HEK293T (cell line): ENCODE measurements at regions not wholly inside any gene's neighbourhood (a gene's known extent, or its start where the extent isn't known, plus 50 kb on each side); places are given as distances from the start of the nearest gene placed in this dataset.

ENCODE experiments used
- CTCF ChIA-PET: fragments of 350-600 bp; formaldehyde crosslinking; extraction: SDS; loops from one replicate; lab custom pipeline; 2021; ENCODE audit warnings: antibody characterized with exemption, inconsistent platforms; lab: Yijun Ruan, JAX
- POLR2A ChIA-PET: fragments of 350-600 bp; formaldehyde crosslinking; extraction: SDS; loops from one replicate; lab custom pipeline; 2020; ENCODE audit warnings: antibody characterized with exemption, inconsistent platforms; lab: Yijun Ruan, JAX
- DNase-seq: peaks from one replicate; pipeline ENCODE4 v3.0.0; 2012; ENCODE audit warnings: mixed read lengths; ENCODE audit errors: extremely low spot score
- ARNT ChIP-seq: fragments of 450-650 bp; IDR thresholded peaks from 2 replicates; pipeline ENCODE4 v1.6.1; 2017; ENCODE audit warnings: mild to moderate bottlenecking
- BHLHE40 ChIP-seq: fragments of 450-650 bp; IDR thresholded peaks from 2 replicates; pipeline ENCODE4 v1.6.1; 2016; ENCODE audit warnings: mild to moderate bottlenecking, moderate library complexity, borderline replicate concordance
- CTBP1 ChIP-seq: fragments of 450-650 bp; IDR thresholded peaks from 2 replicates; pipeline ENCODE4 v1.6.1; 2016; ENCODE audit warnings: borderline replicate concordance
- ELF4 ChIP-seq: fragments of 450-650 bp; IDR thresholded peaks from 2 replicates; pipeline ENCODE4 v1.6.1; 2017; ENCODE audit warnings: antibody characterized with exemption
- FOXA1 ChIP-seq: fragments of 450-650 bp; IDR thresholded peaks from 2 replicates; pipeline ENCODE4 v1.6.1; 2016; ENCODE audit warnings: mild to moderate bottlenecking
- FOXK2 ChIP-seq: fragments of 450-650 bp; IDR thresholded peaks from 2 replicates; pipeline ENCODE4 v1.6.1; 2016; ENCODE audit warnings: mild to moderate bottlenecking
- FOXM1 ChIP-seq: fragments of 450-650 bp; IDR thresholded peaks from 2 replicates; pipeline ENCODE4 v1.6.1; 2017; ENCODE audit warnings: mild to moderate bottlenecking, borderline replicate concordance
- HDGF ChIP-seq: fragments of 450-650 bp; IDR thresholded peaks from 2 replicates; pipeline ENCODE4 v1.6.1; 2017; ENCODE audit warnings: antibody characterized with exemption, borderline replicate concordance
- L3MBTL2 ChIP-seq: fragments of 450-650 bp; conservative IDR thresholded peaks from 2 replicates; pipeline ENCODE4 v1.6.1; 2016; ENCODE audit warnings: mild to moderate bottlenecking
- LEF1 ChIP-seq: fragments of 450-650 bp; IDR thresholded peaks from 2 replicates; pipeline ENCODE4 v1.6.1; 2017; ENCODE audit warnings: mild to moderate bottlenecking, borderline replicate concordance
- NFRKB ChIP-seq: fragments of 450-650 bp; IDR thresholded peaks from 2 replicates; pipeline ENCODE4 v1.6.1; 2016; ENCODE audit warnings: mild to moderate bottlenecking, moderate library complexity
- SP1 ChIP-seq: fragments of 450-650 bp; IDR thresholded peaks from 2 replicates; pipeline ENCODE4 v1.6.1; 2017
- SUZ12 ChIP-seq: fragments of 450-650 bp; IDR thresholded peaks from 2 replicates; pipeline ENCODE4 v1.6.1; 2016; ENCODE audit warnings: mild to moderate bottlenecking
- TARDBP ChIP-seq: fragments of 450-650 bp; IDR thresholded peaks from 2 replicates; pipeline ENCODE4 v1.6.1; 2016
- ZNF384 ChIP-seq: fragments of 450-650 bp; IDR thresholded peaks from 2 replicates; pipeline ENCODE4 v1.6.1; 2016
- TF ChIP-seq, protein P1 (sequence below): fragments of 450-650 bp; IDR thresholded peaks from 2 replicates; pipeline ENCODE4 v1.6.1; 2016

DNA sequence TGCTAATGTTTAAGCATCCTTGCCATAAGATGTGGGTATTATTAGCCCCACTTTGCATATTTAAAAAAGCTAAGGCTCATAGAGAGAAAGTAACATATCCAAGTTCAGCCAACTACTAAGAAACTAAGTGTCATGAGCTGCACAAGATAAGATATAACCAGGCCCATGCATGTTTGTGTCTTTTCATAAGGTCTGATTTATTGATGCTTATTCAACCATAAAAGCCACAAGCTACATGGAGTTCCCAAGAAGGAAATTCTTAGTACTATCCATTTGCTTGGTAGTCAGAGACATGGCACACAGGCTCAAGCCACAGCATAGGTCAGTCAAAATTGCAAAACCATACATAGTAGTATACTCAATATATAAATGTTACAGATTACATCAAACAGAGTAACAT lies 488.5 kb downstream of the SOX6 start:
- ChIA-PET CTCF (no interaction called here), POLR2A (no interaction called here)
- TF ChIP-seq ZNF384 = no peak
- no peak for TF ChIP-seq CTBP1
- no peak for DNase-seq

- DNase-seq = no peak
- POLR2A ChIA-PET = no interaction called here
- CTCF ChIA-PET = no interaction called here
- TF ChIP-seq LEF1 = no peak
- TF ChIP-seq ARNT = no peak
- TF ChIP-seq, protein P1, sequence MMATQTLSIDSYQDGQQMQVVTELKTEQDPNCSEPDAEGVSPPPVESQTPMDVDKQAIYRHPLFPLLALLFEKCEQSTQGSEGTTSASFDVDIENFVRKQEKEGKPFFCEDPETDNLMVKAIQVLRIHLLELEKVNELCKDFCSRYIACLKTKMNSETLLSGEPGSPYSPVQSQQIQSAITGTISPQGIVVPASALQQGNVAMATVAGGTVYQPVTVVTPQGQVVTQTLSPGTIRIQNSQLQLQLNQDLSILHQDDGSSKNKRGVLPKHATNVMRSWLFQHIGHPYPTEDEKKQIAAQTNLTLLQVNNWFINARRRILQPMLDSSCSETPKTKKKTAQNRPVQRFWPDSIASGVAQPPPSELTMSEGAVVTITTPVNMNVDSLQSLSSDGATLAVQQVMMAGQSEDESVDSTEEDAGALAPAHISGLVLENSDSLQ = no peak
- no peak for TF ChIP-seq L3MBTL2
- TF ChIP-seq FOXM1 = no peak
- TF ChIP-seq SP1 = no peak
- no peak for TF ChIP-seq BHLHE40
- no peak for TF ChIP-seq SUZ12
- TF ChIP-seq TARDBP = no peak
Observed at GRCh38 chr11:15870911-15871310, 485.4 kb downstream of the SOX6 start.

GRCh38 chr11:15871904-15872626 lies 484.3 kb downstream of the SOX6 start:
- ChIA-PET CTCF (interaction anchor here (1.1 kb wide), 1 partner anchor 742 kb away, joined by 3 read pairs; no protein-coding TSS in a partner anchor), POLR2A (no interaction called here)
- no peak for DNase-seq
- no peak for TF ChIP-seq SUZ12
- no peak for TF ChIP-seq HDGF
- TF ChIP-seq ZNF384 = no peak
- TF ChIP-seq LEF1 = no peak
- no peak for TF ChIP-seq ARNT
- TF ChIP-seq NFRKB = no peak
- TF ChIP-seq TARDBP = no peak
- TF ChIP-seq BHLHE40 = no peak
- no peak for TF ChIP-seq FOXM1
- no peak for TF ChIP-seq SP1
- no peak for TF ChIP-seq L3MBTL2
- TF ChIP-seq, protein P1 = no peak
- no peak for TF ChIP-seq FOXK2
- no peak for TF ChIP-seq FOXA1
- no peak for TF ChIP-seq ELF4
- no peak for TF ChIP-seq CTBP1

- CTCF ChIA-PET = interaction anchor here (0.6 kb wide), 1 partner anchor 564 kb away, joined by 3 read pairs; no protein-coding TSS in a partner anchor
- DNase-seq = no peak
- TF ChIP-seq SUZ12 (no peak), HDGF (no peak), CTBP1 (no peak), TARDBP (no peak), ARNT (no peak), NFRKB (no peak)
- POLR2A ChIA-PET = no interaction called here
Observed at GRCh38 chr11:15873501-15873900, 482.8 kb downstream of the SOX6 start.

GRCh38 chr11:15874704-15875103 lies 481.6 kb downstream of the SOX6 start:
- TF ChIP-seq FOXA1 (no peak), FOXM1 (no peak), TARDBP (no peak), ARNT (no peak), ELF4 (no peak), NFRKB (no peak), ZNF384 (no peak), LEF1 (no peak), SP1 (no peak), L3MBTL2 (no peak), BHLHE40 (no peak)
- TF ChIP-seq, protein P1 = no peak
- POLR2A ChIA-PET = no interaction called here
- no peak for DNase-seq
- CTCF ChIA-PET = no interaction called here

DNA sequence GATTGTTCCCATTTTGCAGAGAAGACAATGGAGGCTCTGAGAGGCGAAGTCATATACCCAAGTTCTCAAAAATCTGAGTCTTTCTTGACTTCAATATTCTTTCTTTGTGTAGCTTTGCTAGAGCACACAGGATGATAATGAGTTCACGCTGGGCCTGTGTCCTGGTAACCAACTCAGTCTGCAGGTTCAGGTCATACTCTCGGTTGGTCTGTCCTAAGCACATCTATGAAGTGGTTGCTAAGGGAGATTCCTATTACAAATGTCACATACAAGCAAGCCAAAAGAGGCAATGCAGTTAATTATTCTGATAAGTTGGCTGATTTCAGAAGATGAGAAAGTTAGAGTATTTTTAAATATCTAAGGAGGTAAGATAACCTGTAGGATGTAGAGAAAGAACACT lies 481.0 kb downstream of the SOX6 start:
- POLR2A ChIA-PET = interaction anchor here (0.7 kb wide), 2 partner anchors 14 to 72 kb away, joined by 3 read pairs; no protein-coding TSS in a partner anchor
- CTCF ChIA-PET = no interaction called here
- no peak for TF ChIP-seq HDGF

GRCh38 chr11:15875943-15876342 lies 480.4 kb downstream of the SOX6 start:
- CTCF ChIA-PET = no interaction called here
- DNase-seq = no peak
- TF ChIP-seq TARDBP = no peak
- no peak for TF ChIP-seq SP1
- no peak for TF ChIP-seq SUZ12
- TF ChIP-seq FOXA1 = no peak
- TF ChIP-seq L3MBTL2 = no peak
- TF ChIP-seq, protein P1 = no peak
- no peak for TF ChIP-seq ZNF384
- no peak for TF ChIP-seq LEF1
- no peak for TF ChIP-seq FOXK2
- no peak for TF ChIP-seq HDGF
- TF ChIP-seq FOXM1 = no peak
- no peak for TF ChIP-seq ARNT
- POLR2A ChIA-PET = interaction anchor here (0.7 kb wide), 2 partner anchors 14 to 72 kb away, joined by 3 read pairs; no protein-coding TSS in a partner anchor

More for the DNA sequence above, 481.0 kb downstream of the SOX6 start:
- no peak for DNase-seq
